HFF-Myc (cell line): ENCODE measurements at regions not wholly inside any gene's neighbourhood (a gene's known extent, or its start where the extent isn't known, plus 50 kb on each side); places are given as distances from the start of the nearest gene placed in this dataset.

ENCODE experiments used
- DNase-seq: peaks from one replicate; pipeline ENCODE4 v3.0.0-alpha.2; 2011; ENCODE audit warnings: low read depth; ENCODE audit errors: extremely low read depth
- H3K4me3 ChIP-seq: replicated peaks from 2 replicates; pipeline ENCODE4 v1.5.1; 2011; ENCODE audit warnings: low read depth, mild to moderate bottlenecking, control low read depth, low read length
- CTCF ChIP-seq: IDR thresholded peaks from 2 replicates; pipeline ENCODE4 v1.5.1; 2012; ENCODE audit warnings: mild to moderate bottlenecking, low read depth, low read length, control low read depth; ENCODE audit errors: missing control alignments

GRCh38 chr15:62431008-62431797 is 266.1 kb upstream of the C2CD4B start:
- DNase-seq = no peak
- TF ChIP-seq CTCF = no peak
- H3K4me3 ChIP-seq = no peak overlapping the region

GRCh38 chr15:62431817-62432216 is 266.7 kb upstream of the C2CD4B start:
- TF ChIP-seq CTCF = no peak
- H3K4me3 ChIP-seq = no peak overlapping the region
- DNase-seq = no peak

- TF ChIP-seq CTCF = no peak
- DNase-seq = no peak
- no peak overlapping the region for H3K4me3 ChIP-seq
These were observed 267.8 kb upstream of the C2CD4B start for GRCh38 chr15:62432702-62433398.

- DNase-seq = no peak
- no peak overlapping the region for H3K4me3 ChIP-seq
- TF ChIP-seq CTCF = no peak
These were observed 271.1 kb upstream of the C2CD4B start for GRCh38 chr15:62436235-62436634.

GRCh38 chr15:62437753-62438152 is 272.7 kb upstream of the C2CD4B start:
- no peak for TF ChIP-seq CTCF
- no peak for DNase-seq
- H3K4me3 ChIP-seq = no peak overlapping the region

- no peak overlapping the region for H3K4me3 ChIP-seq
- no peak for TF ChIP-seq CTCF
- DNase-seq = no peak
These were observed 274.5 kb upstream of the C2CD4B start for GRCh38 chr15:62439543-62440016.
